ENCODE measurements at regions not wholly inside any gene's neighbourhood (a gene's known extent, or its start where the extent isn't known, plus 50 kb on each side); places are given as distances from the start of the nearest gene placed in this dataset.

DNA sequence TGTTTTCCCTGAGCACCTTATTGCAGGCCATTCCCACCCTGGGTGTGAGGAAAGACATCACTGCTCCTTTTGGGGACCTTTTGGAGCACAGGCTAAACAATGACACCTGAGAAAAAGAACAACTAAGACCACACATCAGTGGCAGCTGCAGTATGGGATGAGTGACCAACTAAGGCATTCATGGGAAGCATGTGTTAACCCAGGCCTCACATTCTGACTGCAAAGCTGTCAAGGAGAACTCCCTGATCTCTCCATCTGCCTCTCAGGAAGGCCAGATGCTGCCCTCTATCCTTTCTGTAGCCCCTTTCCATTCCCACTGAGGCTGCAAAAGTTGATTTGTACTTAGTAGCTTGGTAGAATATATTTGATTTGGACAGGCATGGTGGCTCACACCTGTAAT is 130.5 kb upstream of the FOXN2 start:
- H3K27ac ChIP-seq (ENCODE audit: insufficient read depth, low read length), result no peak overlapping the region
- no peaks in the 10 kb centered on the region for H4K20me1 ChIP-seq (ENCODE audit: control insufficient read depth, extremely low read depth, insufficient read depth, low read length)
- H3K4me3 ChIP-seq (replicated peaks in 1 of 4; ENCODE audit: control extremely low read depth in 1 of 4, insufficient read depth in 1 of 4, low read depth in 3 of 4, low read length in 4 of 4), result no peak overlapping the region
- no peaks in the 10 kb centered on the region for H3K79me2 ChIP-seq (ENCODE audit: control insufficient read depth, insufficient read depth, low read length)
- no peaks in the 10 kb centered on the region for H3K4me1 ChIP-seq (ENCODE audit: control insufficient read depth, extremely low read depth, insufficient read depth, low read length)
- H3K36me3 ChIP-seq (ENCODE audit: control insufficient read depth, insufficient read depth, low read length), result no peaks in the 10 kb centered on the region
- H3K9me3 ChIP-seq (ENCODE audit: control insufficient read depth, insufficient read depth, low read depth, low read length), result no peaks in the 10 kb centered on the region
- TF ChIP-seq CTCF (conservative IDR thresholded peaks at IDR 0.05 in 1 of 2, IDR thresholded peaks at IDR 0.05 in 1 of 2; ENCODE audit: low read depth in 1 of 2, low read length in 2 of 2), result no peak
- TF ChIP-seq EZH2 (IDR thresholded peaks at IDR 0.05; ENCODE audit: low read length, missing control alignments), result no peak
- no peak for DNase-seq (ENCODE audit: low read depth in 2 of 2)
- H3K27me3 ChIP-seq (ENCODE audit: control insufficient read depth, insufficient read depth, low read length), result no peaks in the 10 kb centered on the region
- no peak overlapping the region for H3K4me2 ChIP-seq (ENCODE audit: extremely low read depth, insufficient read depth, low read length)
- no peak overlapping the region for H2AFZ ChIP-seq (ENCODE audit: low read length)
- no peak overlapping the region for H3K9ac ChIP-seq (ENCODE audit: insufficient read depth, low read length)

DNA sequence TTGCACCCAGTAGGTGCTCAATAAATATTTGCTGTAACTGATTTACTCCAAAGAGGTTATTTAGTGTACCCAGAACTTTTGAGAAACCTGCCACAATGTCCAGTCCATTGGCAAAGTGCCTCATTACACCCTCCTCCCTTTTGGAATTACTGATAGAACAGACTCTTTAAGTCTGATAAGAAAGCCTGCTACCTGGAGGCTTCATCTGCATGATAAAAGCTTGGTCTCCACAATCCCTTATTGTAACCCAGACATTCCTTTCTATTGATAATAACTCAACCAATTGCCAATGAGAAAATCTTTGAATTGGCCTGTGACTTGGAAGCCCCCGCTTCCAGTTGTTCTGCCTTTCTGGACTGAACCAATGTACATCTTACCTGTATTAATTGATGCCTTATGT is 127.0 kb upstream of the FOXN2 start:
- Histone ChIP-seq H3K79me2 (ENCODE audit: control insufficient read depth, insufficient read depth, low read length) (no peaks in the 10 kb centered on the region), H3K4me2 (ENCODE audit: extremely low read depth, insufficient read depth, low read length) (no peak overlapping the region), H3K9ac (ENCODE audit: insufficient read depth, low read length) (no peak overlapping the region), H3K4me3 (replicated peaks in 1 of 4; ENCODE audit: control extremely low read depth in 1 of 4, insufficient read depth in 1 of 4, low read depth in 3 of 4, low read length in 4 of 4) (no peak overlapping the region), H2AFZ (ENCODE audit: low read length) (no peak overlapping the region), H3K9me3 (ENCODE audit: control insufficient read depth, insufficient read depth, low read depth, low read length) (no peaks in the 10 kb centered on the region), H3K27me3 (ENCODE audit: control insufficient read depth, insufficient read depth, low read length) (no peaks in the 10 kb centered on the region), H3K36me3 (ENCODE audit: control insufficient read depth, insufficient read depth, low read length) (no peaks in the 10 kb centered on the region), H4K20me1 (ENCODE audit: control insufficient read depth, extremely low read depth, insufficient read depth, low read length) (no peaks in the 10 kb centered on the region), H3K27ac (ENCODE audit: insufficient read depth, low read length) (no peak overlapping the region), H3K4me1 (ENCODE audit: control insufficient read depth, extremely low read depth, insufficient read depth, low read length) (no peaks in the 10 kb centered on the region)
- TF ChIP-seq EZH2 (IDR thresholded peaks at IDR 0.05; ENCODE audit: low read length, missing control alignments), result no peak
- no peak for TF ChIP-seq CTCF (conservative IDR thresholded peaks at IDR 0.05 in 1 of 2, IDR thresholded peaks at IDR 0.05 in 1 of 2; ENCODE audit: low read depth in 1 of 2, low read length in 2 of 2)
- DNase-seq (ENCODE audit: low read depth in 2 of 2), result no peak

DNA sequence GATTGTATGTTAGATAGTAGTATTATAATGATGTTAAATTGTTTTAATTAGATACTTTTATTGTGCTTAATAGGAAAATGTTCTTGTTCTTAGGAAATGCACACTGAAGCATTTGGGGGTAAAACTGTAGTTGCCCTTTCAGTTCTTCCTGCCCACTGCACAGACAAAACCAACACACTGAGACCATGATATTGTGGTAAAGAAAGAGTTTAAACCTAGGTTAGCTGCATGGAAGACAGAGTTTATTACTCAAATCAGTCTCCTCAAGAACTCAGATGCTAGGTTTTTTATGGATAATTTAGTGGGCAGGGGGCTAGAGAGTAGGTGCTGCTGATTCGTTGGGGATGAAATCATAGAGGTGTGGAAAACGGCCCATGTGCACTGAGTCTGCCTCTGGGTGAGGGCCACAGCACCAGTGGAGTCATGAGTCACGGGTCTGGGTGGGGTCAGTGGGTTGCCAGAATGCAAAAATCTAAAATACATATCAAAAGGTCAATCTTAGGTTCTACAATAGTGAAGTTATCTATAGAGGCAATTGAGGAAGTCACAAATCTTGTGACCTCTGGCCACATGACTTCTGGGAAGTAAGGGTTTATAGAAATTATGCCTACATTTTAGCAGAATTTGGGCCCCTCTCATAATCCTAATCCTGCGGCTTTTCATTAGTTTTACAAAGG is 124.8 kb upstream of the FOXN2 start:
- DNase-seq (ENCODE audit: low read depth in 2 of 2), result no peak
- H3K9me3 ChIP-seq (ENCODE audit: control insufficient read depth, insufficient read depth, low read depth, low read length), result no peaks in the 10 kb centered on the region

More for the DNA sequence above, 124.8 kb upstream of the FOXN2 start:
- no peak for TF ChIP-seq EZH2 (IDR thresholded peaks at IDR 0.05; ENCODE audit: low read length, missing control alignments)
- TF ChIP-seq CTCF (conservative IDR thresholded peaks at IDR 0.05 in 1 of 2, IDR thresholded peaks at IDR 0.05 in 1 of 2; ENCODE audit: low read depth in 1 of 2, low read length in 2 of 2), result no peak
- no peak overlapping the region for H3K4me3 ChIP-seq (replicated peaks in 1 of 4; ENCODE audit: control extremely low read depth in 1 of 4, insufficient read depth in 1 of 4, low read depth in 3 of 4, low read length in 4 of 4)
- no peaks in the 10 kb centered on the region for H3K4me1 ChIP-seq (ENCODE audit: control insufficient read depth, extremely low read depth, insufficient read depth, low read length)
- H3K27me3 ChIP-seq (ENCODE audit: control insufficient read depth, insufficient read depth, low read length), result no peaks in the 10 kb centered on the region
- no peaks in the 10 kb centered on the region for H4K20me1 ChIP-seq (ENCODE audit: control insufficient read depth, extremely low read depth, insufficient read depth, low read length)
- no peaks in the 10 kb centered on the region for H3K79me2 ChIP-seq (ENCODE audit: control insufficient read depth, insufficient read depth, low read length)
- no peaks in the 10 kb centered on the region for H3K36me3 ChIP-seq (ENCODE audit: control insufficient read depth, insufficient read depth, low read length)
- H3K4me2 ChIP-seq (ENCODE audit: extremely low read depth, insufficient read depth, low read length), result no peak overlapping the region
- H3K9ac ChIP-seq (ENCODE audit: insufficient read depth, low read length), result no peak overlapping the region
- H3K27ac ChIP-seq (ENCODE audit: insufficient read depth, low read length), result no peak overlapping the region
- H2AFZ ChIP-seq (ENCODE audit: low read length), result no peak overlapping the region
